ENCODE measurements at regions not wholly inside any gene's neighbourhood (a gene's known extent, or its start where the extent isn't known, plus 50 kb on each side); places are given as distances from the start of the nearest gene placed in this dataset.

DNA sequence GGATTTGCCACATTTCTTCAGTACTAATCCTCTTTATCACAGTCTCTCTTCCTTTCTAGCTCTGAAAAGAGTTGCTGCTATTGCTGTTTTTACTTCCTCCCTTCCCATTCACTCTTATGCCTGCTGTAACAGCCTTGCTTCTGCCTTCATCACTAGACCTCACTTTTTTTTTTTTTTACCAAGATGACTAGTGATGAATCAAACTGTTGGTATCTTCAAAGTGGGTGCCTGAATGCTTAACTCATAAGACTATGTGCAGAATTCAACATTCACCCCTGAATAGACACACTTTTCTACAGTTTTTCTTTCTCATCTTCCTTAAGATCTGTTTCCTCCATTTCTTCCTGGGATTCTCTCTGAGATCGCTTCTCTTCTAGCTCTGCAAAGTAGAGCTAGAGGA lies 217.2 kb upstream of the HTR2A start:
- no peaks in the 10 kb centered on the region for H3K27me3 ChIP-seq
- intact Hi-C loops (cut with DNase I), result no loop called here
- no peaks in the 10 kb centered on the region for H3K9me3 ChIP-seq
- no peak overlapping the region for H3K27ac ChIP-seq
- no peak overlapping the region for H3K4me3 ChIP-seq
- H3K36me3 ChIP-seq, result no peaks in the 10 kb centered on the region
- no peak for DNase-seq
- TF ChIP-seq POLR2A (IDR thresholded peaks at IDR 0.05) (no peak), EP300 (IDR thresholded peaks at IDR 0.05) (no peak), POLR2AphosphoS5 (IDR thresholded peaks at IDR 0.05) (no peak)
- TF ChIP-seq, protein P1, sequence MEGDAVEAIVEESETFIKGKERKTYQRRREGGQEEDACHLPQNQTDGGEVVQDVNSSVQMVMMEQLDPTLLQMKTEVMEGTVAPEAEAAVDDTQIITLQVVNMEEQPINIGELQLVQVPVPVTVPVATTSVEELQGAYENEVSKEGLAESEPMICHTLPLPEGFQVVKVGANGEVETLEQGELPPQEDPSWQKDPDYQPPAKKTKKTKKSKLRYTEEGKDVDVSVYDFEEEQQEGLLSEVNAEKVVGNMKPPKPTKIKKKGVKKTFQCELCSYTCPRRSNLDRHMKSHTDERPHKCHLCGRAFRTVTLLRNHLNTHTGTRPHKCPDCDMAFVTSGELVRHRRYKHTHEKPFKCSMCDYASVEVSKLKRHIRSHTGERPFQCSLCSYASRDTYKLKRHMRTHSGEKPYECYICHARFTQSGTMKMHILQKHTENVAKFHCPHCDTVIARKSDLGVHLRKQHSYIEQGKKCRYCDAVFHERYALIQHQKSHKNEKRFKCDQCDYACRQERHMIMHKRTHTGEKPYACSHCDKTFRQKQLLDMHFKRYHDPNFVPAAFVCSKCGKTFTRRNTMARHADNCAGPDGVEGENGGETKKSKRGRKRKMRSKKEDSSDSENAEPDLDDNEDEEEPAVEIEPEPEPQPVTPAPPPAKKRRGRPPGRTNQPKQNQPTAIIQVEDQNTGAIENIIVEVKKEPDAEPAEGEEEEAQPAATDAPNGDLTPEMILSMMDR (IDR thresholded peaks at IDR 0.05), result no peak
- WGBS, 2 donors, result 88 to 89% methylated on average over 1 of the region's 1 CpG
- H3K4me1 ChIP-seq, result peaks cover 0 to 3% (median 0%) of the 10 kb centered on the region in 4 donors

DNA sequence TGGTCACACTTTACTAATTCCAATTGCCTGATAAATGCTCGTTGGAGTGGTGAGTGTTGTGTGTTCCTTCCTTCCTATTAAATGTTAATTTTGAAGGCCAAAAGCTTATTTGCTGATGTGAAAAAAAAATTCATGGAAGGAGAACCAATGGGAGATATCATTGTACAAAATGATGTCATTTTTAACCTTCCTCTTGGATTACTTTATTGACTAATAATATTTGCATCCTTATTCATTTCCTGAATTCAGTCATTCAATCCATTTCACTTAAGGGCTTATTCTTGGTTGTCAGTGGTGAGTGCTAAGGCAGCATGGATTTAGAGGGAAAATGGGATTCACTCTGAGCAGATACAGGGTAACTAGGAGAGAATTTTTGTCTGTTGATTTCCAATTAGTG lies 216.0 kb upstream of the HTR2A start:
- Histone ChIP-seq H3K4me1 (peaks cover 0 to 3% (median 0%) of the 10 kb centered on the region in 4 donors), H3K36me3 (no peaks in the 10 kb centered on the region), H3K9me3 (no peaks in the 10 kb centered on the region), H3K4me3 (no peak overlapping the region), H3K27me3 (no peaks in the 10 kb centered on the region), H3K27ac (no peak overlapping the region)
- intact Hi-C loops (cut with DNase I), result no loop called here
- 39 to 70% methylated on average over 1 of the region's 1 CpG for WGBS, 2 donors
- no peak for DNase-seq
- no peak for TF ChIP-seq POLR2AphosphoS5 (IDR thresholded peaks at IDR 0.05)

DNA sequence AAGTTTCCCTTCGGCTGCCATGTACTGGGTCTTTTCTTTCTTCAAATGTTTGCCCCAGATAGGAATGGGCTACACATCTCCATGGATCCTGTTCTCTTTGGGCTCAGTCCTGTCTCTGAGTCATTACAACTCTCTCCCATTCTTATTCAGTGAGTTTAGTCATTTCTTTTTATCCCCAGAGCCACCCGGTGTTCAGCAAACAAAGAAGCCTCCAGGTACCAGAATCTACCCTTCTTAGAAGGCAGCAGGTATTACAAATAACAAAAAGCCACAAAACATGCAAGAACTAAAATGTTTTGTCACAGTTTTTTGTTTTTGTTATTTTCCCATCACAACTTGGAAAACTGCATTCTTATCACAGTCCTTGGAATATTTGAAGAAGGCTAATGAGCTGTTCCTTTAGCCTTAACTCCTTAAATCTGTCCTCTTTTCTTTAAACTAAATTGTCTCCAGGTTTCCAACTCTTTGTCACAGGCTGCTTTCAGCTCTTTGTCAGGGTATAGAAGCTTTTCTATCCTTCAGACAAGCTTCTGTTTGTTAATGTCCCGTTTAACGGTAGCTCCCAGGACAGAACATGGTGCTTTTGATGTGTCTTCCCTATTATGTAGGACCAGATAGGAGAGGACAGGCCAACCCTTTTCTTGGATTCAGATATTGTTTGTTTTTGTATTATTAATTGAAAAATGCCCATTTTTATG lies 215.5 kb upstream of the HTR2A start:
- intact Hi-C loops (cut with DNase I), result no loop called here
- TF ChIP-seq, protein P1 (IDR thresholded peaks at IDR 0.05), result no peak
- TF ChIP-seq POLR2AphosphoS5 (IDR thresholded peaks at IDR 0.05), result no peak
- TF ChIP-seq POLR2A (IDR thresholded peaks at IDR 0.05), result no peak
- no peak for TF ChIP-seq EP300 (IDR thresholded peaks at IDR 0.05)
- peaks cover 0 to 3% (median 0%) of the 10 kb centered on the region in 4 donors for H3K4me1 ChIP-seq
- H3K9me3 ChIP-seq, result no peaks in the 10 kb centered on the region
- H3K27ac ChIP-seq, result no peak overlapping the region
- no peak overlapping the region for H3K4me3 ChIP-seq
- no peaks in the 10 kb centered on the region for H3K27me3 ChIP-seq
- no peaks in the 10 kb centered on the region for H3K36me3 ChIP-seq
- DNase-seq, result no peak
- WGBS, 2 donors, result 67 to 82% methylated on average over 4 of the region's 4 CpGs

DNA sequence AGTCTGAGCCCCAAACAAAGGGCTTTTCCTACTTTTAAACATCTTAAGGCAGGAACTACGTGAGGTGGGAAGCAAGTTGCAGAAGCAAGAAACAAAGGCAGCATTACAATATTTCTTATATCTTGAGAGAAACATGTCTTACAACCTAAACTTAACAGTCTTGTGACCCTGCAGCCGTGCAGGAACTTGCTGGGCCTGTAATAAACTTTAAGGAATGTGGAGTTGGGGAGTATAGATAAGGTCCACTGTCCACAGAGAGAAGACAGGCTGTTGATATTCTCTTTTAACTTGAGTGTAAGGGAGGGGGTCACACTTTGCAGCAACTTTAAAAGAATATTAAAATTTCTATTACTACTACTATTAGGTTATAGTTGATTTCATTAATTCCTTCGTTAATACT lies 214.6 kb upstream of the HTR2A start:
- intact Hi-C loops (cut with DNase I), result no loop called here
- 56 to 70% methylated on average over 3 of the region's 3 CpGs for WGBS, 2 donors
- Histone ChIP-seq H3K27me3 (no peaks in the 10 kb centered on the region), H3K27ac (no peak overlapping the region), H3K9me3 (no peaks in the 10 kb centered on the region), H3K4me3 (no peak overlapping the region), H3K4me1 (no peaks in the 10 kb centered on the region), H3K36me3 (no peaks in the 10 kb centered on the region)
- DNase-seq, result no peak
- TF ChIP-seq POLR2AphosphoS5 (IDR thresholded peaks at IDR 0.05) (no peak), EP300 (IDR thresholded peaks at IDR 0.05) (no peak), POLR2A (IDR thresholded peaks at IDR 0.05) (no peak)
- TF ChIP-seq, protein P1 (IDR thresholded peaks at IDR 0.05), result no peak

DNA sequence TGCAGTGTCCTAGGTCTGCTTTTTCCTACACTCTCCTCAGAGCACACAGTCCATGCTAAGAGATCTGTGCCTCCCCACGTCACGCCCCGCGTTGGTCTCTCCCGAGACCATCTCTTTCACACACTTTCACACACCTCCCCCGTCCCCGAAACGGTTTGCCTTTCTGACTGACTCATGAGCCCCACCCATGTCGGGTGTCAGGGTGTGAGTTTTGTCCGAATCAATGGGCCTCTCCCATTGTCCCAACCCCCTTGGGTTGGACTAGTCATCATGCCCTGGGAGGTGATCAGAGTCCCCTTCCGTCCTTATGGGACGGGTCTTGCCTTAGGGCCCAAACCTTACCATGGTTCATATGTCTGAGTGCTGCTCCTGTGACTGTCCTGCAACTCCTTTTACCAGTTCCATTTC lies 214.0 kb upstream of the HTR2A start:
- no peak overlapping the region for H3K27ac ChIP-seq
- H3K4me1 ChIP-seq, result no peaks in the 10 kb centered on the region
- intact Hi-C loops (cut with DNase I), result no loop called here
- DNase-seq, result no peak
- H3K36me3 ChIP-seq, result no peaks in the 10 kb centered on the region
- H3K9me3 ChIP-seq, result no peaks in the 10 kb centered on the region
- WGBS, 2 donors, result 83 to 90% methylated on average over 12 of the region's 12 CpGs
- no peaks in the 10 kb centered on the region for H3K27me3 ChIP-seq
- no peak for TF ChIP-seq POLR2A (IDR thresholded peaks at IDR 0.05)
- no peak for TF ChIP-seq POLR2AphosphoS5 (IDR thresholded peaks at IDR 0.05)
- TF ChIP-seq, protein P1 (IDR thresholded peaks at IDR 0.05), result no peak
- TF ChIP-seq EP300 (IDR thresholded peaks at IDR 0.05), result no peak
- no peak overlapping the region for H3K4me3 ChIP-seq

Data from sigmoid colon (tissue), 6 donors.